Adrenal gland (tissue), 9 donors: ENCODE measurements at regions not wholly inside any gene's neighbourhood (a gene's known extent, or its start where the extent isn't known, plus 50 kb on each side); places are given as distances from the start of the nearest gene placed in this dataset.
"Not testable (repeated sequence)": the region's sequence is repeated elsewhere in the genome, so short reads cannot be mapped to it uniquely, and the experiment has no call there.

Source experiments
- DNase-seq, 7 donors: peaks; one replicate each; pipeline ENCODE4 v3.0.0-alpha.2; 2019 to 2020
- H3K27ac ChIP-seq, 5 donors: fragments of 200-600 bp; sonication (generic) in 4 of 5; 1 replicate in 3 of 5; 2 replicates in 2 of 5; pipeline versions ENCODE4 v1.5.1 to v1.8.0; 2016 to 2020; ENCODE audit warnings: mild to moderate bottlenecking in 1 of 5
- H3K27me3 ChIP-seq: fragments of 200-600 bp; 2 replicates; pipeline ENCODE4 v1.8.0; 2021
- H3K36me3 ChIP-seq, 2 donors: fragments of 200-600 bp; replicated peaks in 1 of 2; 1 replicate in 1 of 2; 2 replicates in 1 of 2; pipeline versions ENCODE4 v1.5.1 to v1.8.0; 2018 to 2022
- H3K4me1 ChIP-seq, 2 donors: fragments of 200-600 bp; replicated peaks in 1 of 2; 1 replicate in 1 of 2; 2 replicates in 1 of 2; pipeline versions ENCODE4 v1.5.1 to v1.8.0; 2018 to 2021
- H3K4me3 ChIP-seq, 4 donors: fragments of 200-600 bp; sonication (generic) in 3 of 4; one replicate each; pipeline ENCODE4 v1.5.1; 2016 to 2018
- H3K9me3 ChIP-seq, 3 donors: fragments of 200-600 bp; sonication (generic) in 1 of 3; replicated peaks in 1 of 3; 1 replicate in 2 of 3; 2 replicates in 1 of 3; pipeline versions ENCODE4 v1.5.1 to v1.8.0; 2016 to 2021
- CTCF ChIP-seq, 6 experiments: fragments of 450-650 bp in 4 of 6; fragments of 200-600 bp in 2 of 6; sonication (generic) in 1 of 6; IDR thresholded peaks; 1 replicate in 5 of 6; 2 replicates in 1 of 6; pipeline versions ENCODE4 v1.5.1 to v1.8.0; 2016 to 2021; ENCODE audit warnings: antibody characterized with exemption in 6 of 6, mild to moderate bottlenecking in 2 of 6, moderate library complexity in 1 of 6
- POLR2A ChIP-seq, 2 donors: fragments of 450-650 bp; IDR thresholded peaks; one replicate each; pipeline ENCODE4 v1.6.1; 2017; ENCODE audit warnings: antibody characterized with exemption in 2 of 2, mild to moderate bottlenecking in 2 of 2, moderate library complexity in 1 of 2
- WGBS, 4 donors: extraction: QIAGEN DNeasy Blood & Tissue Kit in 2 of 4; methylation state at CpG; one replicate each; pipeline versions ENCODE4 v1.1.5 to v1.1.7; 2013 to 2017; 5-methylcytosine and 5-hydroxymethylcytosine counted together
- intact Hi-C, 2 donors: fragments of 100-400 bp; cut with DNase I; formaldehyde crosslinking; loops; one replicate each; pipeline versions ENCODE4 v1.14.1 to v1.15.0; 2022 to 2023
- donor health status: healthy with polysubstance abuse.
- donor health status: Bipolar disorder and iron deficiency.
- donor health status: DM: yes; HTN: yes; CAD: no.
- donor health status: DM: no; HTN: no; CAD: no.
- donor health status: DM: no; HTN: no; CAD: no.

GRCh38 chrY:18889548-18889947 is 116.0 kb upstream of the HSFY2 start:
- TF ChIP-seq CTCF (IDR thresholded peaks at IDR 0.05) (no peak), POLR2A (IDR thresholded peaks at IDR 0.05) (no peak)
- H3K9me3 ChIP-seq: no peaks in the 10 kb centered on the region
- no peaks in the 10 kb centered on the region for H3K27me3 ChIP-seq
- no peak overlapping the region for H3K27ac ChIP-seq
- H3K4me1 ChIP-seq: no peaks in the 10 kb centered on the region
- intact Hi-C loops: no loop called here
- H3K4me3 ChIP-seq: no peak overlapping the region
- H3K36me3 ChIP-seq: no peaks in the 10 kb centered on the region
- no peak for DNase-seq
- 80 to 93% methylated on average over 1 to 2 of the region's 2 CpGs; no CpG with 5 or more reads in 2 of the 4 donors for whole genome bisulfite sequencing, 4 donors

GRCh38 chrY:18884748-18885147 is 111.2 kb upstream of the HSFY2 start:
- H3K27ac ChIP-seq: no peak overlapping the region
- DNase-seq: no peak
- no peaks in the 10 kb centered on the region for H3K9me3 ChIP-seq
- intact Hi-C loops: no loop called here
- H3K4me1 ChIP-seq: no peaks in the 10 kb centered on the region
- H3K4me3 ChIP-seq: no peak overlapping the region
- no peak for TF ChIP-seq CTCF (IDR thresholded peaks at IDR 0.05)
- no peak for TF ChIP-seq POLR2A (IDR thresholded peaks at IDR 0.05)
- no peaks in the 10 kb centered on the region for H3K36me3 ChIP-seq
- H3K27me3 ChIP-seq: no peaks in the 10 kb centered on the region
- 100% methylated on average over 2 of the region's 2 CpGs; no CpG with 5 or more reads in 2 of the 4 donors for WGBS, 4 donors

- intact Hi-C loops, H3K4me3 ChIP-seq, H3K4me1 ChIP-seq, H3K36me3 ChIP-seq, H3K27ac ChIP-seq, H3K27me3 ChIP-seq, DNase-seq, H3K9me3 ChIP-seq: not testable (repeated sequence)
- WGBS, 4 donors: 100% methylated on average over 1 of the region's 6 CpGs; no CpG with 5 or more reads in 3 of the 4 donors
These were observed 95.6 kb upstream of the HSFY2 start for GRCh38 chrY:18869145-18869544.

GRCh38 chrY:18866887-18867551 is 93.5 kb upstream of the HSFY2 start:
- H3K4me3 ChIP-seq, H3K9me3 ChIP-seq, intact Hi-C loops, H3K4me1 ChIP-seq, DNase-seq, H3K36me3 ChIP-seq, H3K27ac ChIP-seq, H3K27me3 ChIP-seq: not testable (repeated sequence)
- no CpG with 5 or more reads among the region's 3 CpGs for WGBS, 4 donors

GRCh38 chrY:18860856-18861255 is 87.3 kb upstream of the HSFY2 start:
- DNase-seq, H3K27me3 ChIP-seq, H3K27ac ChIP-seq, H3K4me1 ChIP-seq, intact Hi-C loops, H3K36me3 ChIP-seq, H3K9me3 ChIP-seq, H3K4me3 ChIP-seq: not testable (repeated sequence)
- no CpG with 5 or more reads among the region's 3 CpGs for WGBS, 4 donors

GRCh38 chrY:18858484-18859191 is 85.1 kb upstream of the HSFY2 start:
- DNase-seq, H3K27ac ChIP-seq, intact Hi-C loops, H3K9me3 ChIP-seq, H3K4me3 ChIP-seq, H3K27me3 ChIP-seq, H3K36me3 ChIP-seq, H3K4me1 ChIP-seq: not testable (repeated sequence)
- no CpG with 5 or more reads among the region's 2 CpGs for WGBS, 4 donors

GRCh38 chrY:18855184-18855583 is 81.6 kb upstream of the HSFY2 start:
- H3K4me3 ChIP-seq, H3K27ac ChIP-seq, DNase-seq, H3K27me3 ChIP-seq, H3K36me3 ChIP-seq, intact Hi-C loops, H3K4me1 ChIP-seq, H3K9me3 ChIP-seq: not testable (repeated sequence)
- no CpG with 5 or more reads among the region's 2 CpGs for WGBS, 4 donors

- H3K9me3 ChIP-seq, H3K4me3 ChIP-seq, H3K4me1 ChIP-seq, H3K36me3 ChIP-seq, H3K27me3 ChIP-seq, intact Hi-C loops, H3K27ac ChIP-seq, DNase-seq: not testable (repeated sequence)
- no CpG with 5 or more reads among the region's 4 CpGs for WGBS, 4 donors
These were observed 79.8 kb upstream of the HSFY2 start for GRCh38 chrY:18853323-18853722.

GRCh38 chrY:18836643-18837042 is 63.1 kb upstream of the HSFY2 start:
- intact Hi-C loops, H3K4me1 ChIP-seq, H3K4me3 ChIP-seq, H3K27ac ChIP-seq, DNase-seq, H3K9me3 ChIP-seq, H3K27me3 ChIP-seq, H3K36me3 ChIP-seq: not testable (repeated sequence)
- WGBS, 4 donors: no CpG with 5 or more reads among the region's 6 CpGs
